ENCODE measurements at regions not wholly inside any gene's neighbourhood (a gene's known extent, or its start where the extent isn't known, plus 50 kb on each side); places are given as distances from the start of the nearest gene placed in this dataset.

- TF ChIP-seq CTCF (IDR thresholded peaks at IDR 0.05) (no peak), POLR2A (IDR thresholded peaks at IDR 0.05) (no peak), EP300 (IDR thresholded peaks at IDR 0.05) (no peak)
Observed at GRCh38 chr3:66633402-66634381, 132.9 kb upstream of the LRIG1 start.

All from ovary (tissue), 3 donors.